ENCODE measurements at regions not wholly inside any gene's neighbourhood (a gene's known extent, or its start where the extent isn't known, plus 50 kb on each side); places are given as distances from the start of the nearest gene placed in this dataset.

DNA sequence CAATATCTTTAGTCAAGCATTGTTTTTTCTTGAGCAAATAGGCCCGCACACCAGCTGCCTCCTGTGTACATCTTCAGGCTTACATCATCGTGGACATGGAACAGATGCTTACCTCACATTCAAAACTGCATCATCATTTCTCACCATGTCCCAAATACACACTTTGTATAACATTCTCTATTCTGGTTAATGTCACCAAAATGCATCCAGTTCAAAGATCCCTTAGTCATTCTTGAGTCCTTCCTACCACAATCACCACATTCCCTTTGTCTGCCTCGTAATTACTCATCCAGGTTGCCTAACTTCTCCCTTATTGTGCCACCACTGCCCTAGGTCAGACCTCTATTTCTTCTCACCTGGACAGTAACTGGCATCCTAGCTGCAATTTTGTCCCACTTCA is 373.7 kb upstream of the GALNT5 start:
- no peaks in the 10 kb centered on the region for H3K9me3 ChIP-seq
- DNase-seq = no peak
- H3K4me1 ChIP-seq = no peaks in the 10 kb centered on the region
- H3K27me3 ChIP-seq = no peaks in the 10 kb centered on the region
- H3K4me3 ChIP-seq = no peak overlapping the region
- TF ChIP-seq, protein P1, sequence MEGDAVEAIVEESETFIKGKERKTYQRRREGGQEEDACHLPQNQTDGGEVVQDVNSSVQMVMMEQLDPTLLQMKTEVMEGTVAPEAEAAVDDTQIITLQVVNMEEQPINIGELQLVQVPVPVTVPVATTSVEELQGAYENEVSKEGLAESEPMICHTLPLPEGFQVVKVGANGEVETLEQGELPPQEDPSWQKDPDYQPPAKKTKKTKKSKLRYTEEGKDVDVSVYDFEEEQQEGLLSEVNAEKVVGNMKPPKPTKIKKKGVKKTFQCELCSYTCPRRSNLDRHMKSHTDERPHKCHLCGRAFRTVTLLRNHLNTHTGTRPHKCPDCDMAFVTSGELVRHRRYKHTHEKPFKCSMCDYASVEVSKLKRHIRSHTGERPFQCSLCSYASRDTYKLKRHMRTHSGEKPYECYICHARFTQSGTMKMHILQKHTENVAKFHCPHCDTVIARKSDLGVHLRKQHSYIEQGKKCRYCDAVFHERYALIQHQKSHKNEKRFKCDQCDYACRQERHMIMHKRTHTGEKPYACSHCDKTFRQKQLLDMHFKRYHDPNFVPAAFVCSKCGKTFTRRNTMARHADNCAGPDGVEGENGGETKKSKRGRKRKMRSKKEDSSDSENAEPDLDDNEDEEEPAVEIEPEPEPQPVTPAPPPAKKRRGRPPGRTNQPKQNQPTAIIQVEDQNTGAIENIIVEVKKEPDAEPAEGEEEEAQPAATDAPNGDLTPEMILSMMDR (IDR thresholded peaks at IDR 0.05) = no peak
- H3K27ac ChIP-seq = no peak overlapping the region
- intact Hi-C loops (cut with DNase I; ENCODE audit: low total_unique reads) = no loop called here
- no peaks in the 10 kb centered on the region for H3K36me3 ChIP-seq

DNA sequence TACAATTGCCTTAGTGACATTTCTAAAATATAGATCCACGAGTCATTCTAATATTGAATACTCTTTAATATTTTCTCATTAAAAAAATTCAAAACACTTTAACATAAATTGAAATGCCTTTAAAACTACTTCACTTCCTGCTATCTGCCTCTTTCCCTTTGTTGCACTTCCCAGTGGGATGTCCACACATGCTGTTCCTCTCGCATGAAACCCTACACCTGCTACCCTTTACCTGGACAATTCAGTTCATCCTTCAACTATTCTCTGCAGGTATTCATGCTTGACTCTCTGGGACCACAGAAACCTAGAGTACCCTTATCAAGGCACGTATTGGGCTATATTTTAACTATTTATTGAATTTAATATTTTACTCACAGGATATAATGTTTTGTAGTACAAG is 373.3 kb upstream of the GALNT5 start:
- Histone ChIP-seq H3K27ac (no peak overlapping the region), H3K9me3 (no peaks in the 10 kb centered on the region), H3K4me3 (no peak overlapping the region), H3K27me3 (no peaks in the 10 kb centered on the region), H3K36me3 (no peaks in the 10 kb centered on the region), H3K4me1 (no peaks in the 10 kb centered on the region)
- TF ChIP-seq, protein P1 (IDR thresholded peaks at IDR 0.05) = no peak
- DNase-seq = no peak
- intact Hi-C loops (cut with DNase I; ENCODE audit: low total_unique reads) = no loop called here

GRCh38 chr2:156890529-156891148 is 366.9 kb upstream of the GALNT5 start:
- intact Hi-C loops (cut with DNase I; ENCODE audit: low total_unique reads) = no loop called here

GRCh38 chr2:156891609-156892008 is 365.9 kb upstream of the GALNT5 start:
- DNase-seq = no peak
- Histone ChIP-seq H3K9me3 (no peaks in the 10 kb centered on the region), H3K27me3 (peaks cover 0 to 8% of the 10 kb centered on the region in 2 donors), H3K4me3 (no peak overlapping the region), H3K4me1 (peaks cover 0 to 8% (median 4%) of the 10 kb centered on the region in 4 donors), H3K36me3 (no peaks in the 10 kb centered on the region), H3K27ac (no peak overlapping the region)
- TF ChIP-seq, protein P1 (IDR thresholded peaks at IDR 0.05) = no peak
- intact Hi-C loops (cut with DNase I; ENCODE audit: low total_unique reads) = no loop called here

More at GRCh38 chr2:156890529-156891148, 366.9 kb upstream of the GALNT5 start:
- Histone ChIP-seq H3K27me3 (peaks cover 0 to 8% of the 10 kb centered on the region in 2 donors), H3K4me1 (peaks cover 0 to 8% (median 4%) of the 10 kb centered on the region in 4 donors), H3K4me3 (no peak overlapping the region), H3K9me3 (no peaks in the 10 kb centered on the region), H3K36me3 (no peaks in the 10 kb centered on the region), H3K27ac (no peak overlapping the region)
- TF ChIP-seq, protein P1 (IDR thresholded peaks at IDR 0.05) = no peak
- no peak for DNase-seq

DNA sequence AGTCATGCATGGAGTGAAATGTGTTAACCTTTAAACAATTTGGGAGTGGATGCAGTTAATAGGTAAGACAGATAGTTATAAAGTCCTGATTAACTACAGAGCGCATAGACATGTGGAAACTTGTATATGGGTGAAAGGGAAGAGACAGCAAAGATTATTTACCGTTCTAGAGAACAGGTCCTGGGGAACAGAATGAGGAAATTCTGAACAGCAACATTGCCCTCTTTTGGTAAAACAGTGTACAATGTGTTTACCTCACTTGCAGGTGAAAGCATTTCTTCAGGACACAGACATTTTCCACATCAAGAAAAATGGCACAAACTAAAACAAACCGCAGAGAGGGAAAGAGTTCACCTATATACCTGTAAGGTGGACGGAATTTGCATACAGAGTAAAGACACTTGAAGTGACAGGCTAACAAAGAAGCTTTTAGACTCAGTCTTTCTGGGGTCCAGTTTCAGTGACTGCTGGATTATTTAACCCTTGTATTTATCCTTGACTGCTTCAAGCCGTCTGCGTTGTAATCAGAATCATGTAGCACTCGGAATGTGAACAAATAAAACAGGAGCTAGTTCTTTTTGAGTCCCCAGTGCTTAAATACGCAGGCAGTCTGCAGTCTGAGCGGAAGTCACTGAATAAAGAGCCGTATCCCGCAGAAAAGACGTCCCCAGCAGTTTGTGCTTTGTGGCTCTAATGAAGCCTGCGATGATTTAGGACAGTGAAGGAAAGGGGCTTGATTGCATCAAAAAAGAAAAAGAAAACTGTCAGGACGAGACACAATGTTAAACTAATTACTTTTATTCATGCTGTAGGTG is 364.8 kb upstream of the GALNT5 start:
- peaks cover 0 to 8% (median 4%) of the 10 kb centered on the region in 4 donors for H3K4me1 ChIP-seq
- TF ChIP-seq, protein P1 (IDR thresholded peaks at IDR 0.05) = peak in 1 of 2 experiments; percentile 19
- no peak overlapping the region for H3K27ac ChIP-seq
- H3K36me3 ChIP-seq = no peaks in the 10 kb centered on the region
- no peaks in the 10 kb centered on the region for H3K9me3 ChIP-seq
- DNase-seq = no peak
- H3K27me3 ChIP-seq = peaks cover 0 to 8% of the 10 kb centered on the region in 2 donors
- peak overlapping the region; percentile 19 to 28 for H3K4me3 ChIP-seq
- intact Hi-C loops (cut with DNase I; ENCODE audit: low total_unique reads) = no loop called here
